DND-41 (cell line): ENCODE measurements at regions not wholly inside any gene's neighbourhood (a gene's known extent, or its start where the extent isn't known, plus 50 kb on each side); places are given as distances from the start of the nearest gene placed in this dataset.

Experiments used
- ATAC-seq: fragments of 200-7000 bp; cut with Tn5 transposase; 3 replicates; pipeline ENCODE4 v1.9.1; 2021; ENCODE audit warnings: low read depth; ENCODE audit not compliant: insufficient read depth
- DNase-seq: peaks from one replicate; pipeline ENCODE4 v3.0.0-alpha.2; 2020
- H2AFZ ChIP-seq: 2 replicates; pipeline ENCODE4 v1.6.0; 2012; ENCODE audit warnings: low read depth, low read length
- H3K27ac ChIP-seq: 2 replicates; pipeline ENCODE4 v1.5.1; 2012; ENCODE audit warnings: low read length, inconsistent platforms
- H3K27me3 ChIP-seq: fragments of 200-600 bp; sonication (generic); 2 replicates; pipeline ENCODE4 v1.6.0; 2012; ENCODE audit warnings: low read length, mild to moderate bottlenecking, inconsistent platforms; ENCODE audit not compliant: insufficient read depth, poor library complexity
- H3K36me3 ChIP-seq: 2 replicates; pipeline ENCODE4 v1.5.1; 2012; ENCODE audit warnings: low read length, inconsistent platforms; ENCODE audit not compliant: insufficient read depth
- H3K4me1 ChIP-seq: 2 replicates; pipeline ENCODE4 v1.5.1; 2012; ENCODE audit warnings: mild to moderate bottlenecking, low read length; ENCODE audit not compliant: insufficient read depth
- H3K4me2 ChIP-seq: 2 replicates; pipeline ENCODE4 v1.6.0; 2012; ENCODE audit warnings: mild to moderate bottlenecking, moderate library complexity, low read length, inconsistent platforms; ENCODE audit not compliant: insufficient read depth
- H3K4me3 ChIP-seq, 2 experiments: fragments of 200-600 bp in 1 of 2; shearing (Covaris generic) in 1 of 2; 2 replicates each; pipeline ENCODE4 v1.5.1; 2012 to 2016; ENCODE audit warnings: inconsistent platforms in 2 of 2, low read length in 2 of 2, mild to moderate bottlenecking in 2 of 2, low read depth in 1 of 2, moderate library complexity in 1 of 2
- H3K79me2 ChIP-seq: 2 replicates; pipeline ENCODE4 v1.6.0; 2012; ENCODE audit warnings: low read length, inconsistent platforms; ENCODE audit not compliant: insufficient read depth
- H3K9ac ChIP-seq: 2 replicates; pipeline ENCODE4 v1.6.0; 2012; ENCODE audit warnings: low read depth, mild to moderate bottlenecking, inconsistent platforms, low read length, moderate library complexity
- H3K9me3 ChIP-seq: 2 replicates; pipeline ENCODE4 v1.5.1; 2012; ENCODE audit warnings: low read length, moderate library complexity, mild to moderate bottlenecking, inconsistent platforms; ENCODE audit not compliant: insufficient read depth, severe bottlenecking
- H4K20me1 ChIP-seq: 2 replicates; pipeline ENCODE4 v1.6.0; 2012; ENCODE audit warnings: low read length; ENCODE audit not compliant: insufficient read depth
- CTCF ChIP-seq: IDR thresholded peaks from 2 replicates; pipeline ENCODE4 v1.5.1; 2012; ENCODE audit warnings: borderline replicate concordance, low read length, moderate library complexity, mild to moderate bottlenecking; ENCODE audit not compliant: poor library complexity, severe bottlenecking; ENCODE audit errors: extremely low read depth
- EZH2 ChIP-seq: IDR thresholded peaks from 3 replicates; pipeline ENCODE4 v1.6.1; 2012; ENCODE audit warnings: borderline replicate concordance, low read depth, mild to moderate bottlenecking, moderate library complexity, low read length, inconsistent platforms; ENCODE audit not compliant: severe bottlenecking

DNA sequence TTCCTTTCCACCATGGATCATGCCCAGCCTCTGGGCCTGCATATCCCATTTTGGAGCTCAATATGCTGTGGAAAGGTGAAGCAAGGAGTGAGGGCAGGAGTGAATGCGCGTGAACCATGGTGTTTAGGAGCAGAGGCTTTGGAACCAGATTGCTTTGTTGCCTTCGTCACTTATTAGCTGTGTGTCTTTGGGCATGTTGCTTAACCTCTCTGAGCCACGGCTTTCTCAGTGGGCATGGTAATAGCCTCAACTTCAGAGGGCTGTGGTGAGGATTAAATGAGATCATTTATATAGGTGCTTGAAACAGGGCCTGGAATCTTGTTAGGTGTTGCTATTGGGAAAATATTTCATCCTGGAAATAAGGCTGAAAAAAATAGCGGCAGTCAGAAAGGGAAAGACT is 129.7 kb downstream of the WNT7A start:
- no peak for DNase-seq
- H3K4me2 ChIP-seq, result no peak overlapping the region
- TF ChIP-seq EZH2, result no peak
- no peak for TF ChIP-seq CTCF
- ATAC-seq, result no peak
- no peaks in the 10 kb centered on the region for H3K79me2 ChIP-seq
- H3K36me3 ChIP-seq, result no peaks in the 10 kb centered on the region
- H2AFZ ChIP-seq, result no peak overlapping the region
- no peak overlapping the region for H3K27ac ChIP-seq
- no peaks in the 10 kb centered on the region for H4K20me1 ChIP-seq
- H3K9me3 ChIP-seq, result no peaks in the 10 kb centered on the region
- H3K4me1 ChIP-seq, result no peaks in the 10 kb centered on the region
- H3K27me3 ChIP-seq, result no peaks in the 10 kb centered on the region
- H3K9ac ChIP-seq, result no peak overlapping the region
- no peak overlapping the region for H3K4me3 ChIP-seq

- no peak overlapping the region for H3K4me2 ChIP-seq
- H3K9me3 ChIP-seq, result no peaks in the 10 kb centered on the region
- ATAC-seq, result no peak
- no peaks in the 10 kb centered on the region for H3K36me3 ChIP-seq
- no peaks in the 10 kb centered on the region for H4K20me1 ChIP-seq
- no peak for DNase-seq
- H3K27ac ChIP-seq, result no peak overlapping the region
- no peaks in the 10 kb centered on the region for H3K27me3 ChIP-seq
- no peak overlapping the region for H2AFZ ChIP-seq
- no peaks in the 10 kb centered on the region for H3K79me2 ChIP-seq
- H3K4me3 ChIP-seq, result no peak overlapping the region
- H3K9ac ChIP-seq, result no peak overlapping the region
- TF ChIP-seq EZH2 (no peak), CTCF (no peak)
- H3K4me1 ChIP-seq, result no peaks in the 10 kb centered on the region
These were observed 130.7 kb downstream of the WNT7A start for GRCh38 chr3:13749063-13749764.

DNA sequence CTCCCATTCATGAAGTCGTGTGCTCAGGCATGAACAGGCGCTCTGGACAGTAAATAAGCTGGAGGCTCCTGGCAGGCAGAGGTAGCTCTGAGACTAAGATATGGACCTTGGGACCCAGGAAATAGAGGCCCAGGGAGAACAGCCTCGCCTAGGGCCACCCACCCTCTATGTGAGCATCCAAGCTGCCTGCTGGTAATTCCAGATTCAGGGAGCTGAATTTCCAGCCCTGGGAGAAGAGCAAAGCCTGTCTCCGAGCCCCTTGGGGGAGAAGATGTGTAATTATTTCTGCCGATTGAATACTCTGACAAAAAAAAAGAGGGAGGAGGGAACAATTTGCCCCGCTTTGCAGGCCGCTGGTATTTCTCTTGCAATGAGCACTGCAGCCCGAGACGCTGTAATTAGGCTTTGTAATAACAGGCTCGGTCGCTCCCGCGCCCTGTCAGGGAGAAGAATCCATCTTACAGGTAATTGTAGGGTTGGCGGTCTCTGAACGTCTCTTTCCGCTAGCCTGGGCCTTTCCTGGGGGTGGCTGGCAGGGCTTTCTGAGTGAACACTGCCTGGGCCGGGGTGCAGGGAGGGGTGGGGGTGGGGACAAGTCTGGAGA is 131.5 kb downstream of the WNT7A start:
- Histone ChIP-seq H3K4me2 (no peak overlapping the region), H3K27me3 (no peaks in the 10 kb centered on the region), H3K4me3 (no peak overlapping the region), H3K9me3 (no peaks in the 10 kb centered on the region), H3K9ac (no peak overlapping the region), H3K27ac (no peak overlapping the region), H3K36me3 (no peaks in the 10 kb centered on the region), H3K4me1 (no peaks in the 10 kb centered on the region), H4K20me1 (no peaks in the 10 kb centered on the region), H2AFZ (no peak overlapping the region), H3K79me2 (no peaks in the 10 kb centered on the region)
- TF ChIP-seq EZH2 (no peak), CTCF (no peak)
- ATAC-seq (no peak), DNase-seq (no peak)
